Fibroblast of lung (primary cell): ENCODE measurements at regions not wholly inside any gene's neighbourhood (a gene's known extent, or its start where the extent isn't known, plus 50 kb on each side); places are given as distances from the start of the nearest gene placed in this dataset.
"Not testable (repeated sequence)": the region's sequence is repeated elsewhere in the genome, so short reads cannot be mapped to it uniquely, and the experiment has no call there.

ENCODE experiments used
- EZH2 ChIP-seq: IDR thresholded peaks from 2 replicates; pipeline ENCODE4 v1.5.1; 2012; ENCODE audit warnings: low read length, control low read depth, mild to moderate bottlenecking; ENCODE audit errors: missing control alignments
- TF ChIP-seq, protein P1 (sequence below), 2 donors: IDR thresholded peaks in 1 of 2; conservative IDR thresholded peaks in 1 of 2; 1 replicate in 1 of 2; 2 replicates in 1 of 2; pipeline ENCODE4 v1.5.1; 2011 to 2012; ENCODE audit warnings: low read length in 2 of 2, control low read depth in 1 of 2, inconsistent platforms in 1 of 2, low read depth in 1 of 2, mild to moderate bottlenecking in 1 of 2

DNA sequence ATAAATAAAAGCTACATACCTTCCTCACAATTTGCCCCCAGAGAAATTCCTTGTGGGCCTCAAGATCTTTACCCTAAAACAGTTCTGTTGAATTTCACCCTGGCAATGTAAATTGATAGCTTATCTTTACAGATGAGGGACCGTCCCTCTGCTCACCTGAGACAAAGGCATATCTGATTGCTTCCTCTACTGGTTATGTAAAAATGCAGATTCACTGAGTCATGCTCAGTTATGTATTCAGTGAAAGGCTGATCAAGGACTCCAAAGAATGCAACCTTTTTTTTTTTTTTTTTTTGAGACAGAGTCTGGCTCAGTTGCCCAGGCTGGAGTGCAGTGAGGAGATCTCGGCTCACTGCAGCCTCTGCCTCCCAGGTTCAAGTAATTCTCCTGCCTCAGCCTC is 64.2 kb upstream of the KMT2C start:
- TF ChIP-seq, protein P1, sequence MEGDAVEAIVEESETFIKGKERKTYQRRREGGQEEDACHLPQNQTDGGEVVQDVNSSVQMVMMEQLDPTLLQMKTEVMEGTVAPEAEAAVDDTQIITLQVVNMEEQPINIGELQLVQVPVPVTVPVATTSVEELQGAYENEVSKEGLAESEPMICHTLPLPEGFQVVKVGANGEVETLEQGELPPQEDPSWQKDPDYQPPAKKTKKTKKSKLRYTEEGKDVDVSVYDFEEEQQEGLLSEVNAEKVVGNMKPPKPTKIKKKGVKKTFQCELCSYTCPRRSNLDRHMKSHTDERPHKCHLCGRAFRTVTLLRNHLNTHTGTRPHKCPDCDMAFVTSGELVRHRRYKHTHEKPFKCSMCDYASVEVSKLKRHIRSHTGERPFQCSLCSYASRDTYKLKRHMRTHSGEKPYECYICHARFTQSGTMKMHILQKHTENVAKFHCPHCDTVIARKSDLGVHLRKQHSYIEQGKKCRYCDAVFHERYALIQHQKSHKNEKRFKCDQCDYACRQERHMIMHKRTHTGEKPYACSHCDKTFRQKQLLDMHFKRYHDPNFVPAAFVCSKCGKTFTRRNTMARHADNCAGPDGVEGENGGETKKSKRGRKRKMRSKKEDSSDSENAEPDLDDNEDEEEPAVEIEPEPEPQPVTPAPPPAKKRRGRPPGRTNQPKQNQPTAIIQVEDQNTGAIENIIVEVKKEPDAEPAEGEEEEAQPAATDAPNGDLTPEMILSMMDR (conservative IDR thresholded peaks at IDR 0.05 in 1 of 2, IDR thresholded peaks at IDR 0.05 in 1 of 2; ENCODE audit: low read depth in 1 of 2, low read length in 2 of 2) = not testable (repeated sequence)
- TF ChIP-seq EZH2 = not testable (repeated sequence)
